SK-N-SH treated with all-trans-retinoic acid at 6 μM for 48 hours (cell line): ENCODE measurements at regions not wholly inside any gene's neighbourhood (a gene's known extent, or its start where the extent isn't known, plus 50 kb on each side); places are given as distances from the start of the nearest gene placed in this dataset.

Experiments used
- ARNTL ChIP-seq: fragments of 450-650 bp; formaldehyde crosslinking; IDR thresholded peaks from 2 replicates; pipeline ENCODE4 v1.5.0; 2020; ENCODE audit warnings: low read depth, mild to moderate bottlenecking, moderate library complexity, borderline replicate concordance
- ISL1 ChIP-seq: fragments of 250-450 bp; sonication (Bioruptor Pico); IDR thresholded peaks from 2 replicates; pipeline ENCODE4 v2.1.2; 2022; ENCODE audit warnings: mild to moderate bottlenecking, moderate library complexity
- RARB ChIP-seq: fragments of 250-450 bp; sonication (Bioruptor Pico); IDR thresholded peaks from 2 replicates; pipeline ENCODE4 v1.8.0; 2021; ENCODE audit warnings: mild to moderate bottlenecking, moderate library complexity
- ZFP3 ChIP-seq: fragments of 250-450 bp; sonication (Bioruptor Pico); IDR thresholded peaks from 2 replicates; pipeline ENCODE4 v1.5.0; 2020; ENCODE audit warnings: mild to moderate bottlenecking, moderate library complexity

DNA sequence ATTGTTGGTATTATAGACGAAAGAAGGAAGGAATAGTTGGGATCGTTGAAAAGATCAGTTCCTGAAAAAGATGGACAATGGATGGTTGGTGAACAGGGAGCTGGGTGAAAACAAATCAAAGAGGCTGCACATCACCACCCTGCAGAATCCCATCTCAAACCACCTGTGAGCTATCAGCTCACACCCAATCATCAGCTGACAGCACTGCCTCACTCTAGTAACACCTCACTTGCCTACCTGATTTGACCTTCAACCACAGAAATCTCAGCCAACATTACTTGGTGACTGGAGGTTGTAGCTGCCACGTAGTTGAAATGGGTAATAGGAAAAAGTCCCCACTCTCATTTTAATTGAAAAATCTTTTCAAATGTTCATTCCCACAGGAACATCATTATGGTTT is 101.8 kb upstream of the DST start:
- TF ChIP-seq ARNTL (CRISPR knock-in tag) (no peak), RARB (CRISPR knock-in tag) (no peak), ISL1 (CRISPR knock-in tag) (no peak), ZFP3 (CRISPR knock-in tag) (no peak)
